ENCODE measurements at regions not wholly inside any gene's neighbourhood (a gene's known extent, or its start where the extent isn't known, plus 50 kb on each side); places are given as distances from the start of the nearest gene placed in this dataset.

GRCh38 chr10:56298941-56299340 is 62.1 kb downstream of the ZWINT start:
- DNase-seq (ENCODE audit: low spot score): no peak
- TF ChIP-seq CTCF (IDR thresholded peaks at IDR 0.05; ENCODE audit: extremely low read depth, insufficient read depth, missing control alignments): no peak

GRCh38 chr10:56296618-56297017 is 64.4 kb downstream of the ZWINT start:
- DNase-seq (ENCODE audit: low spot score): no peak
- no peak for TF ChIP-seq CTCF (IDR thresholded peaks at IDR 0.05; ENCODE audit: extremely low read depth, insufficient read depth, missing control alignments)
- in situ Hi-C loops (cut with MboI; ENCODE audit: low pct_unique_long_range_greater_than_20kb, low sequenced_read_pairs, unreplicated experiment): no loop called here

More at GRCh38 chr10:56298941-56299340, 62.1 kb downstream of the ZWINT start:
- in situ Hi-C loops (cut with MboI; ENCODE audit: low pct_unique_long_range_greater_than_20kb, low sequenced_read_pairs, unreplicated experiment): no loop called here

GRCh38 chr10:56288403-56288802 is 72.7 kb downstream of the ZWINT start:
- in situ Hi-C loops (cut with MboI; ENCODE audit: low pct_unique_long_range_greater_than_20kb, low sequenced_read_pairs, unreplicated experiment): no loop called here
- no peak for TF ChIP-seq CTCF (IDR thresholded peaks at IDR 0.05; ENCODE audit: extremely low read depth, insufficient read depth, missing control alignments)

GRCh38 chr10:56286096-56286495 is 75.0 kb downstream of the ZWINT start:
- in situ Hi-C loops (cut with MboI; ENCODE audit: low pct_unique_long_range_greater_than_20kb, low sequenced_read_pairs, unreplicated experiment): no loop called here
- no peak for DNase-seq (ENCODE audit: low spot score)
- TF ChIP-seq CTCF (IDR thresholded peaks at IDR 0.05; ENCODE audit: extremely low read depth, insufficient read depth, missing control alignments): no peak

More at GRCh38 chr10:56288403-56288802, 72.7 kb downstream of the ZWINT start:
- no peak for DNase-seq (ENCODE audit: low spot score)

GRCh38 chr10:56279270-56279669 is 81.8 kb downstream of the ZWINT start:
- in situ Hi-C loops (cut with MboI; ENCODE audit: low pct_unique_long_range_greater_than_20kb, low sequenced_read_pairs, unreplicated experiment): no loop called here
- no peak for DNase-seq (ENCODE audit: low spot score)
- TF ChIP-seq CTCF (IDR thresholded peaks at IDR 0.05; ENCODE audit: extremely low read depth, insufficient read depth, missing control alignments): no peak

GRCh38 chr10:56269181-56269580 is 91.9 kb downstream of the ZWINT start:
- no peak for DNase-seq (ENCODE audit: low spot score)
- in situ Hi-C loops (cut with MboI; ENCODE audit: low pct_unique_long_range_greater_than_20kb, low sequenced_read_pairs, unreplicated experiment): no loop called here
- no peak for TF ChIP-seq CTCF (IDR thresholded peaks at IDR 0.05; ENCODE audit: extremely low read depth, insufficient read depth, missing control alignments)

GRCh38 chr10:56266120-56266519 is 94.9 kb downstream of the ZWINT start:
- in situ Hi-C loops (cut with MboI; ENCODE audit: low pct_unique_long_range_greater_than_20kb, low sequenced_read_pairs, unreplicated experiment): no loop called here
- DNase-seq (ENCODE audit: low spot score): no peak
- no peak for TF ChIP-seq CTCF (IDR thresholded peaks at IDR 0.05; ENCODE audit: extremely low read depth, insufficient read depth, missing control alignments)

All from GM13977 (cell line).